DMS153 (cell line): ENCODE measurements at regions not wholly inside any gene's neighbourhood (a gene's known extent, or its start where the extent isn't known, plus 50 kb on each side); places are given as distances from the start of the nearest gene placed in this dataset.
"Not testable (repeated sequence)": the region's sequence is repeated elsewhere in the genome, so short reads cannot be mapped to it uniquely, and the experiment has no call there.

Experiments used
- DNase-seq: peaks from one replicate; lab custom pipeline; 2025; lab: John Stamatoyannopoulos, UW

- no peak for DNase-seq
These were observed 93.7 kb downstream of the MRM1 start for GRCh38 chr17:36695082-36695481.

- DNase-seq, result not testable (repeated sequence)
These were observed 94.3 kb downstream of the MRM1 start for GRCh38 chr17:36695710-36696109.

- no peak for DNase-seq
These were observed 95.4 kb downstream of the MRM1 start for GRCh38 chr17:36696805-36697204.

- no peak for DNase-seq
These were observed 96.6 kb downstream of the MRM1 start for GRCh38 chr17:36697903-36698530.

- DNase-seq, result no peak
These were observed 100.2 kb downstream of the MRM1 start for GRCh38 chr17:36701429-36702099.

- no peak for DNase-seq
These were observed 101.3 kb downstream of the MRM1 start for GRCh38 chr17:36702636-36703035.

- no peak for DNase-seq
These were observed 102.5 kb downstream of the MRM1 start for GRCh38 chr17:36703860-36704266.

GRCh38 chr17:36705283-36705795, 104.0 kb downstream of the MRM1 start:
- no peak for DNase-seq

GRCh38 chr17:36705874-36706731, 104.7 kb downstream of the MRM1 start:
- DNase-seq, result peak; percentile 32

GRCh38 chr17:36707904-36708303, 106.5 kb downstream of the MRM1 start:
- no peak for DNase-seq

GRCh38 chr17:36714789-36715188, 113.4 kb downstream of the MRM1 start:
- DNase-seq, result no peak

GRCh38 chr17:36715951-36716350, 114.6 kb downstream of the MRM1 start:
- no peak for DNase-seq

- no peak for DNase-seq
These were observed 115.7 kb downstream of the MRM1 start for GRCh38 chr17:36717088-36717487.

- no peak for DNase-seq
These were observed 118.7 kb downstream of the MRM1 start for GRCh38 chr17:36720131-36720530.

GRCh38 chr17:36721560-36722120, 120.3 kb downstream of the MRM1 start:
- DNase-seq, result no peak

- DNase-seq, result peak; percentile 76
These were observed 120.9 kb downstream of the MRM1 start for GRCh38 chr17:36722121-36722902.

- no peak for DNase-seq
These were observed 121.5 kb downstream of the MRM1 start for GRCh38 chr17:36722903-36723263.

GRCh38 chr17:36723459-36724025, 122.2 kb downstream of the MRM1 start:
- DNase-seq, result no peak

GRCh38 chr17:36726199-36726598, 124.8 kb downstream of the MRM1 start:
- no peak for DNase-seq

GRCh38 chr17:36727052-36727451, 125.7 kb downstream of the MRM1 start:
- no peak for DNase-seq

- no peak for DNase-seq
These were observed 126.2 kb downstream of the MRM1 start for GRCh38 chr17:36727577-36727976.
